ENCODE measurements at regions not wholly inside any gene's neighbourhood (a gene's known extent, or its start where the extent isn't known, plus 50 kb on each side); places are given as distances from the start of the nearest gene placed in this dataset.

DNA sequence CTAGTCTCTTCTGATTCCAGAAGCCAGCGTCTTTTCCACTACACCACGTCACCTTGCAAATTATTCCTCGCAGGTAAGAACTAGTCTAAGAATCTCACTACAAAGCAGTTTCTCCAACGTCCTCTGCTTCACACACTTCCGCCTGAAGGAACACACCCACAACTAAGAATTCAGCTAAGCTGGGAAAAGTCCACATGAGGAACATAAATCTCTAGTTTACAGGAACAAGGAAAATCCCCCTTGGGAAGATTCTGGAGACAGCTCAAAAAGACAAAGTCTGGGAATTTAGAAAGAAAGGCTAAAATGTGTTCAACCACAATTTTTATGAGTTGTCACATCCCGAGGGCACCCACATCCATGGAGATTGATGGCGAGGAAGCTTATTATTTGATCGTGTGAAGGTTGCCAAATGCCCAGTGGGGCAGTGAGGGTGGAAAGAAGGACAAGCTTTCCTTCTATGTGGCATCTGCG is 780.2 kb upstream of the TBX3 start:
- no peak for TF ChIP-seq CTCF (IDR thresholded peaks at IDR 0.05)
- no peak for TF ChIP-seq POLR2A (IDR thresholded peaks at IDR 0.05)

Data from thyroid gland (tissue), 4 donors.